Keratinocyte (primary cell): ENCODE measurements at regions not wholly inside any gene's neighbourhood (a gene's known extent, or its start where the extent isn't known, plus 50 kb on each side); places are given as distances from the start of the nearest gene placed in this dataset.

Experiments used
- DNase-seq: peaks from one replicate; pipeline ENCODE4 v3.0.0-alpha.2; 2011; ENCODE audit warnings: low read depth, missing footprints, low spot score
- FAIRE-seq: peaks from 2 replicates; lab custom pipeline; 2011; peaks lifted over from hg19 to GRCh38; lab: Jason Lieb, UNC
- H2AFZ ChIP-seq: 2 replicates; pipeline ENCODE4 v1.6.0; 2012; ENCODE audit warnings: low read length, control low read depth, inconsistent platforms; ENCODE audit not compliant: control insufficient read depth
- H3K27ac ChIP-seq: 2 replicates; pipeline ENCODE4 v1.5.1; 2011; ENCODE audit warnings: low read length; ENCODE audit not compliant: control insufficient read depth, insufficient read depth
- H3K27me3 ChIP-seq: 3 replicates; pipeline ENCODE4 v1.6.0; 2011; ENCODE audit warnings: low read length; ENCODE audit not compliant: control insufficient read depth, insufficient read depth; ENCODE audit errors: extremely low read depth
- H3K36me3 ChIP-seq, 2 experiments: 2 replicates in 1 of 2; 3 replicates in 1 of 2; pipeline ENCODE4 v1.5.1; 2011; ENCODE audit warnings: low read length in 2 of 2, mild to moderate bottlenecking in 1 of 2; ENCODE audit not compliant: control insufficient read depth in 2 of 2, insufficient read depth in 2 of 2; ENCODE audit errors: extremely low read depth in 1 of 2
- H3K4me1 ChIP-seq: 3 replicates; pipeline ENCODE4 v1.5.1; 2011; ENCODE audit warnings: low read length; ENCODE audit not compliant: control insufficient read depth, insufficient read depth; ENCODE audit errors: extremely low read depth
- H3K4me2 ChIP-seq: 3 replicates; pipeline ENCODE4 v1.6.0; 2011; ENCODE audit warnings: low read depth, low read length; ENCODE audit not compliant: control insufficient read depth, insufficient read depth; ENCODE audit errors: extremely low read depth
- H3K4me3 ChIP-seq, 3 experiments: fragments of 200-600 bp in 1 of 3; sonication (generic) in 1 of 3; 2 replicates in 2 of 3; 3 replicates in 1 of 3; pipeline ENCODE4 v1.5.1; 2011 to 2016; ENCODE audit warnings: low read length in 3 of 3, mild to moderate bottlenecking in 3 of 3, control low read depth in 2 of 3, inconsistent platforms in 1 of 3, low read depth in 1 of 3, mixed read lengths in 1 of 3, mixed run types in 1 of 3, moderate library complexity in 1 of 3; ENCODE audit not compliant: control insufficient read depth in 2 of 3, insufficient read depth in 2 of 3; ENCODE audit errors: extremely low read depth in 1 of 3
- H3K79me2 ChIP-seq: 2 replicates; pipeline ENCODE4 v1.6.0; 2012; ENCODE audit warnings: low read length; ENCODE audit not compliant: control insufficient read depth, insufficient read depth
- H3K9ac ChIP-seq: 3 replicates; pipeline ENCODE4 v1.6.0; 2011; ENCODE audit warnings: low read length; ENCODE audit not compliant: control insufficient read depth, insufficient read depth; ENCODE audit errors: extremely low read depth
- H3K9me1 ChIP-seq: 3 replicates; pipeline ENCODE4 v1.6.0; 2011; ENCODE audit warnings: low read length; ENCODE audit not compliant: control insufficient read depth, insufficient read depth; ENCODE audit errors: extremely low read depth
- H3K9me3 ChIP-seq: 2 replicates; pipeline ENCODE4 v1.5.1; 2012; ENCODE audit warnings: low read depth, low read length; ENCODE audit not compliant: control insufficient read depth
- H4K20me1 ChIP-seq: 3 replicates; pipeline ENCODE4 v1.6.0; 2011; ENCODE audit warnings: low read length; ENCODE audit not compliant: control insufficient read depth, insufficient read depth; ENCODE audit errors: extremely low read depth
- EZH2 ChIP-seq: IDR thresholded peaks from one replicate; pipeline ENCODE4 v1.6.1; 2012; ENCODE audit warnings: inconsistent platforms, mild to moderate bottlenecking, low read length, moderate library complexity
- dilution Hi-C: fragments of 300-500 bp; cut with MboI; formaldehyde crosslinking; loops from one replicate; pipeline ENCODE4 v1.7.0; 2020; ENCODE audit warnings: low sequenced_read_pairs; ENCODE audit not compliant: extremely low pct_ligation_motif_present
- TF ChIP-seq, protein P1 (sequence below), 3 experiments: IDR thresholded peaks in 1 of 3; conservative IDR thresholded peaks in 1 of 3; optimal IDR thresholded peaks in 1 of 3; 2 replicates in 2 of 3; 3 replicates in 1 of 3; pipeline versions ENCODE3 to v1.5.1; 2011; ENCODE audit warnings: low read length in 3 of 3, mild to moderate bottlenecking in 3 of 3, moderate library complexity in 2 of 3, control low read depth in 1 of 3, inconsistent platforms in 1 of 3; ENCODE audit not compliant: insufficient read depth in 2 of 3; ENCODE audit errors: extremely low read depth in 1 of 3

DNA sequence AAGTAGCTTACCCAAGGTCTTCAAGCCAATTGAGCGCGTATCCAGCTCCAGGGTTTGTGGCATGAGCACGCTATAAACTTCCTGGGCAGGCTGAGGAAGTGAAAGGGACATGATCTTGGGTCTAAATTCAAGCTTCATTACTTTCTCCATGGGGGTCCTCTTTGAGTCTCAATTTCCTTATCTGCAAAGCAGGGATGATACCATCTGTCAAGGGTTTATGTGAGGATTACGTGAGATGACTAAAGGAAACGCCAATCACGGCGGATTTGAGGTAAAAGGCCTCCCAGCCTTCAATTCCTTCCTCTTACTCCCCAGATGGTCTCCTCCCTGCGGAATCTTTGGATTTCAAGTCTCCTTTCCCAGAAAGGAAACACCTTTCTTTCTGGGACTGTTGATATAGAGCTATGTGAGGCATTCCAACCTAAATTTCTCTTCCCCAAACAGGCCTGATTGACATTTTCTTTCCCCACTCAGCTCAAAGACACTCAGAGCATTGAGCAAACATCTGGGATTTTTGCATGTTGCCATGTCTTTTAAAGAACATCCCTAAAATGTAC is 474.4 kb downstream of the INSC start:
- TF ChIP-seq, protein P1, sequence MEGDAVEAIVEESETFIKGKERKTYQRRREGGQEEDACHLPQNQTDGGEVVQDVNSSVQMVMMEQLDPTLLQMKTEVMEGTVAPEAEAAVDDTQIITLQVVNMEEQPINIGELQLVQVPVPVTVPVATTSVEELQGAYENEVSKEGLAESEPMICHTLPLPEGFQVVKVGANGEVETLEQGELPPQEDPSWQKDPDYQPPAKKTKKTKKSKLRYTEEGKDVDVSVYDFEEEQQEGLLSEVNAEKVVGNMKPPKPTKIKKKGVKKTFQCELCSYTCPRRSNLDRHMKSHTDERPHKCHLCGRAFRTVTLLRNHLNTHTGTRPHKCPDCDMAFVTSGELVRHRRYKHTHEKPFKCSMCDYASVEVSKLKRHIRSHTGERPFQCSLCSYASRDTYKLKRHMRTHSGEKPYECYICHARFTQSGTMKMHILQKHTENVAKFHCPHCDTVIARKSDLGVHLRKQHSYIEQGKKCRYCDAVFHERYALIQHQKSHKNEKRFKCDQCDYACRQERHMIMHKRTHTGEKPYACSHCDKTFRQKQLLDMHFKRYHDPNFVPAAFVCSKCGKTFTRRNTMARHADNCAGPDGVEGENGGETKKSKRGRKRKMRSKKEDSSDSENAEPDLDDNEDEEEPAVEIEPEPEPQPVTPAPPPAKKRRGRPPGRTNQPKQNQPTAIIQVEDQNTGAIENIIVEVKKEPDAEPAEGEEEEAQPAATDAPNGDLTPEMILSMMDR (optimal IDR thresholded peaks at IDR 0.05 in 1 of 3, IDR thresholded peaks at IDR 0.05 in 1 of 3, conservative IDR thresholded peaks at IDR 0.05 in 1 of 3; ENCODE audit: extremely low read depth in 1 of 3, insufficient read depth in 2 of 3, low read length in 3 of 3): no peak
- no peak for TF ChIP-seq EZH2
- FAIRE-seq: no peak

DNA sequence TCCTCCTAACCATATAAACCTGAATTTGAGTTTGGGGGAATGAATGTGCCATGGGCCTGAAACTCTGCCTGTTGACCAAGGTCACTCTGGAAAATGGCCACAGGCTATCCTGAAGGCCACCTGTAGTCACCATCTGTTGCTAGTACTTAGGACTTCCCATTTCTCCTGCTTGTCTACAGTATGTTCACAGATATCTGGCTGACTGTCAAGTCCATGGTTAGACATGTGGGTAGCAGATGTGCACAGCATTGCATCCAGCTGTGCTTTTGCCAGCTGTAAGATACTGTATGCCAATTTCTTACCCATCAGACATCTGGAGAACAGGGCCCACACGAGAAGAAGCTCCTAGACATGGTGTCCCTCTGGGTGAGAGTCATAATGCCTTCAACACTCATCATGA is 475.4 kb downstream of the INSC start:
- H3K4me1 ChIP-seq: no peaks in the 10 kb centered on the region
- no peaks in the 10 kb centered on the region for H3K36me3 ChIP-seq
- DNase-seq (no peak), FAIRE-seq (no peak)
- no peak overlapping the region for H2AFZ ChIP-seq
- no peak overlapping the region for H3K4me2 ChIP-seq
- H3K27ac ChIP-seq: no peak overlapping the region
- no peak overlapping the region for H3K4me3 ChIP-seq
- TF ChIP-seq EZH2: no peak
- TF ChIP-seq, protein P1 (optimal IDR thresholded peaks at IDR 0.05 in 1 of 3, IDR thresholded peaks at IDR 0.05 in 1 of 3, conservative IDR thresholded peaks at IDR 0.05 in 1 of 3; ENCODE audit: extremely low read depth in 1 of 3, insufficient read depth in 2 of 3, low read length in 3 of 3): no peak
- no peaks in the 10 kb centered on the region for H4K20me1 ChIP-seq
- no peaks in the 10 kb centered on the region for H3K79me2 ChIP-seq
- no peaks in the 10 kb centered on the region for H3K9me3 ChIP-seq
- dilution Hi-C loops: no loop called here
- no peaks in the 10 kb centered on the region for H3K27me3 ChIP-seq
- no peaks in the 10 kb centered on the region for H3K9me1 ChIP-seq
- no peak overlapping the region for H3K9ac ChIP-seq

More for the DNA sequence above, 474.4 kb downstream of the INSC start:
- no peaks in the 10 kb centered on the region for H3K4me1 ChIP-seq
- H3K4me2 ChIP-seq: no peak overlapping the region
- H3K9me1 ChIP-seq: no peaks in the 10 kb centered on the region
- no peak overlapping the region for H3K4me3 ChIP-seq
- no peak overlapping the region for H3K9ac ChIP-seq
- H4K20me1 ChIP-seq: no peaks in the 10 kb centered on the region
- H3K79me2 ChIP-seq: no peaks in the 10 kb centered on the region
- H3K27ac ChIP-seq: no peak overlapping the region
- no peak for DNase-seq
- no peaks in the 10 kb centered on the region for H3K27me3 ChIP-seq
- dilution Hi-C loops: no loop called here
- H3K9me3 ChIP-seq: no peaks in the 10 kb centered on the region
- H2AFZ ChIP-seq: no peak overlapping the region
- H3K36me3 ChIP-seq: no peaks in the 10 kb centered on the region
